22Rv1 (cell line): ENCODE measurements at regions not wholly inside any gene's neighbourhood (a gene's known extent, or its start where the extent isn't known, plus 50 kb on each side); places are given as distances from the start of the nearest gene placed in this dataset.

Experiments
- H3K27ac ChIP-seq: fragments of 450-650 bp; 2 replicates; pipeline ENCODE4 v1.5.1; 2017
- ZFX ChIP-seq: fragments of 450-650 bp; IDR thresholded peaks from 2 replicates; pipeline ENCODE4 v1.6.1; 2017; ENCODE audit warnings: antibody characterized with exemption, borderline replicate concordance
- TF ChIP-seq, protein P1 (sequence below): fragments of 450-650 bp; IDR thresholded peaks from 2 replicates; pipeline ENCODE4 v1.5.1; 2017; ENCODE audit warnings: mild to moderate bottlenecking

DNA sequence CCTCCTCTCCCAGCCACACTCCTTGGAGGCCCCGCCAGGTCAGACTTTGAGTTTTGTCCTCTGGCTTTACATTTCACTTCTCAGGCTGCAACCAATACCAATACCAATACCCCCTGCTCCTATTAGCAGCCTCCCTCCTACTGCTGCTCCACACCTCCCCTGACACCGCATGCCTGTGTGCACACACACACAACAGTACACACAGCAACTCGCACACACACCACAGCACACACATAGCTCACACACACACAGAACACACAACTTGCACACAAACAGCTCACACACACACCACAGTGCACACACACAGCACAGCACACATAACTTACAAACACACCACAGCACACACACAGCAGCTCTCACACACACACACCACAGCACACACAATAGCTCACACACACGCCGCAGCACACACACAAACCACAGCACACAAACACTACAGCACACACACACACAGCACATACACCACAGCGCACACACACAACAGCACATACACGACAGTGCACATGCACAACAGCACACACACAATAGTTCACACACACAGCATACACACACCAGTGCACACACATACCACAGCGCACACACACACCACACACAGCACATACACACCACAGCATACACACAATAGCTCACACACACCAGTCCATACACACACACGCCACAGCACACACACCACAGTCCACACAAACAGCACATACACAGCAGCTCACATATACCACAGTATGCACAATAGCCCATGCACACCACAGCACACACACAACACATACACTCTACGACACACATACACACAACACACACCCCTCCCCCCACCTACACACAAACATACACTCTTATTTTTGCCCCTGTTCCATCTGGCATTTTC lies 204.7 kb downstream of the UACA start:
- TF ChIP-seq, protein P1, sequence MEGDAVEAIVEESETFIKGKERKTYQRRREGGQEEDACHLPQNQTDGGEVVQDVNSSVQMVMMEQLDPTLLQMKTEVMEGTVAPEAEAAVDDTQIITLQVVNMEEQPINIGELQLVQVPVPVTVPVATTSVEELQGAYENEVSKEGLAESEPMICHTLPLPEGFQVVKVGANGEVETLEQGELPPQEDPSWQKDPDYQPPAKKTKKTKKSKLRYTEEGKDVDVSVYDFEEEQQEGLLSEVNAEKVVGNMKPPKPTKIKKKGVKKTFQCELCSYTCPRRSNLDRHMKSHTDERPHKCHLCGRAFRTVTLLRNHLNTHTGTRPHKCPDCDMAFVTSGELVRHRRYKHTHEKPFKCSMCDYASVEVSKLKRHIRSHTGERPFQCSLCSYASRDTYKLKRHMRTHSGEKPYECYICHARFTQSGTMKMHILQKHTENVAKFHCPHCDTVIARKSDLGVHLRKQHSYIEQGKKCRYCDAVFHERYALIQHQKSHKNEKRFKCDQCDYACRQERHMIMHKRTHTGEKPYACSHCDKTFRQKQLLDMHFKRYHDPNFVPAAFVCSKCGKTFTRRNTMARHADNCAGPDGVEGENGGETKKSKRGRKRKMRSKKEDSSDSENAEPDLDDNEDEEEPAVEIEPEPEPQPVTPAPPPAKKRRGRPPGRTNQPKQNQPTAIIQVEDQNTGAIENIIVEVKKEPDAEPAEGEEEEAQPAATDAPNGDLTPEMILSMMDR = no peak
- TF ChIP-seq ZFX = no peak
- no peak overlapping the region for H3K27ac ChIP-seq

DNA sequence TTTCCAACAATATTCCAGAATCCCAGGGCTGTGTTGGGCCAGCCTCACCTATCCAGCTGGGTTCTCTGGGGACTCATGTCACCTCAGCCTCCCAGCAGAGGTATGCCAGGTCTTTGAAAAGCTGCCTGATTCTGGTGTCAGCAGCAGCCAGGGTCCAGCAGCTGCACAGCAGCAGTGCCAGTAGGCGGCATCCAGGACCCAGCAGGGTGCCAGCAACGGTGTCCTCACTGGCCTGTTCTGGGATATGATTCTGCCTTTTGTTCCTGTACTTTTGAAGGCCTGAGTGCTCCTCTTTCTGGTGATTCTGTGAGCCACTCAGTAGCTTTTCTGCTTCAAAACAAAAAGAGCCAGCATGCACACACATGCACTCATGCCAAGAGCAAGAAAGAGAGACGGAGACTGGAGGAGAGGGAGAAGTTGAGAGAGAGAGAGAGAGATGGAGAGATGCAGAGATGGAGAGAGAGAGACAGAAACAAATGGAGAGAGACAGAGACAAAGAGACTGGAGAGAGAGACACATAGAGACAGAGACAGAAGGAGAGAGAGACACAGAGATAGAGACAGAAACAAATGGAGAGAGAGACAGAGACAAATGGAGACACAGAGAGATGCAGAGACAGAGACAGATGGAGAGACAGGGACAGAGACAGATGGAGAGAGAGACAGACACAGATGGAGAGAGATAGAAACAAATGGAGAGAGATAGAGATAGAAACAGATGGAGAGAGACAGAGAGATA lies 205.7 kb downstream of the UACA start:
- no peak for TF ChIP-seq ZFX
- TF ChIP-seq, protein P1 = no peak
- H3K27ac ChIP-seq = no peak overlapping the region

GRCh38 chr15:70556779-70557178 lies 206.6 kb downstream of the UACA start:
- TF ChIP-seq, protein P1 = no peak
- no peak for TF ChIP-seq ZFX
- H3K27ac ChIP-seq = no peak overlapping the region

- TF ChIP-seq ZFX = no peak
- H3K27ac ChIP-seq = no peak overlapping the region
Observed at GRCh38 chr15:70556151-70556741, 207.1 kb downstream of the UACA start.

DNA sequence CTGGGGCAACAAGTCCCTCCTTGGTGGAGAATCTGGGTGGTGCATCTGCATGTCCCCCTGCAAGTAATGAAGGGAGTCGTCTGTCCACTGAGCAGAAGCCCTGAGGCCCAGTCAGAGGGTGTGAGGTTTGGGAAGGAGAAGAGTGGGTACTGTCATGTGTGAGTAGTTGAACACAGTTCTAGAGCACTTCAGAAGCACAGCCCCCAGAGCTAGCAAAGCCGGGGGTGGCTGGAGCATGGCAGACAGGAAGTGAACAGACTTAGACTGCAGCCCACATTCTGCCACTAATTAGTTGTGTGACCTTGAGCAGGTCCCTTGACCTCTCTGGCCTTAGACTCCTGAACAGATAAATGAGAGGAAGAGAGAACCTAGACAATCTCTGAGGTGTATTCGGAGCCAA lies 207.6 kb downstream of the UACA start:
- H3K27ac ChIP-seq = no peak overlapping the region
- no peak for TF ChIP-seq ZFX
- TF ChIP-seq, protein P1 = no peak

DNA sequence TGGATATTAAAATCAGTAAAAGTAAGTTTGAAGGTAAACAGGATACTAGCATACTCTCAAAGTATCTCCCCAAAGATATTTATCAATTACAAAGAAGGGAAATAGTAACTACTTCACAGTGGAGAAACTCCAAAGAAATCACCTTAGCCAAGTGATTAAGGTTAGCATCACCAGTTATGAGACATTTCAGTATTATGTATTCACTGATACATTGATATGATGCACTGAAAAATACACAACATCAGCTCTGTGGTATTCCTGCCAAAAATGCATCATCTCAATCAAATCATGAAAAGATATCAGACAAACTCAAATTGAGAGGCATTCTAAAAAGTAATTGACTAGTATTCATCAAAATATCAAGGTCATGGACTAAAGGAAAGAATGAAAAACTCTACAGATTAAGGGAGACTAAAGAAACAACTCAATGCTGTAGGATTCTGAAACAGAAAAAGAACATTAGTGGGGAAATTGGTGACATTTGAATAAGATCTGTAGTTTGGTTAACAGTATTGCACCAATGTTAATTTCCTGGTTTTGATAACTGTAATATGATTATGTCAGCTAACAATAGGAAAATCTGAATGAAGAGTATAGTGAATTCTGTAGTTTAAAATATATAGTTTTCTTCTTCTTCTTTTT lies 215.4 kb downstream of the UACA start:
- TF ChIP-seq, protein P1 = no peak
- no peak for TF ChIP-seq ZFX
- no peak overlapping the region for H3K27ac ChIP-seq

GRCh38 chr15:70545526-70545925 lies 217.8 kb downstream of the UACA start:
- no peak for TF ChIP-seq ZFX
- TF ChIP-seq, protein P1 = no peak
- no peak overlapping the region for H3K27ac ChIP-seq
